22Rv1 (cell line): ENCODE measurements at regions not wholly inside any gene's neighbourhood (a gene's known extent, or its start where the extent isn't known, plus 50 kb on each side); places are given as distances from the start of the nearest gene placed in this dataset.

Experiments
- H3K27ac ChIP-seq: fragments of 450-650 bp; 2 replicates; pipeline ENCODE4 v1.5.1; 2017
- ZFX ChIP-seq: fragments of 450-650 bp; IDR thresholded peaks from 2 replicates; pipeline ENCODE4 v1.6.1; 2017; ENCODE audit warnings: antibody characterized with exemption, borderline replicate concordance
- TF ChIP-seq, protein P1 (sequence below): fragments of 450-650 bp; IDR thresholded peaks from 2 replicates; pipeline ENCODE4 v1.5.1; 2017; ENCODE audit warnings: mild to moderate bottlenecking

GRCh38 chr2:117557626-117558025 lies 256.9 kb upstream of the DDX18 start:
- no peak overlapping the region for H3K27ac ChIP-seq
- TF ChIP-seq, protein P1, sequence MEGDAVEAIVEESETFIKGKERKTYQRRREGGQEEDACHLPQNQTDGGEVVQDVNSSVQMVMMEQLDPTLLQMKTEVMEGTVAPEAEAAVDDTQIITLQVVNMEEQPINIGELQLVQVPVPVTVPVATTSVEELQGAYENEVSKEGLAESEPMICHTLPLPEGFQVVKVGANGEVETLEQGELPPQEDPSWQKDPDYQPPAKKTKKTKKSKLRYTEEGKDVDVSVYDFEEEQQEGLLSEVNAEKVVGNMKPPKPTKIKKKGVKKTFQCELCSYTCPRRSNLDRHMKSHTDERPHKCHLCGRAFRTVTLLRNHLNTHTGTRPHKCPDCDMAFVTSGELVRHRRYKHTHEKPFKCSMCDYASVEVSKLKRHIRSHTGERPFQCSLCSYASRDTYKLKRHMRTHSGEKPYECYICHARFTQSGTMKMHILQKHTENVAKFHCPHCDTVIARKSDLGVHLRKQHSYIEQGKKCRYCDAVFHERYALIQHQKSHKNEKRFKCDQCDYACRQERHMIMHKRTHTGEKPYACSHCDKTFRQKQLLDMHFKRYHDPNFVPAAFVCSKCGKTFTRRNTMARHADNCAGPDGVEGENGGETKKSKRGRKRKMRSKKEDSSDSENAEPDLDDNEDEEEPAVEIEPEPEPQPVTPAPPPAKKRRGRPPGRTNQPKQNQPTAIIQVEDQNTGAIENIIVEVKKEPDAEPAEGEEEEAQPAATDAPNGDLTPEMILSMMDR: no peak
- no peak for TF ChIP-seq ZFX

DNA sequence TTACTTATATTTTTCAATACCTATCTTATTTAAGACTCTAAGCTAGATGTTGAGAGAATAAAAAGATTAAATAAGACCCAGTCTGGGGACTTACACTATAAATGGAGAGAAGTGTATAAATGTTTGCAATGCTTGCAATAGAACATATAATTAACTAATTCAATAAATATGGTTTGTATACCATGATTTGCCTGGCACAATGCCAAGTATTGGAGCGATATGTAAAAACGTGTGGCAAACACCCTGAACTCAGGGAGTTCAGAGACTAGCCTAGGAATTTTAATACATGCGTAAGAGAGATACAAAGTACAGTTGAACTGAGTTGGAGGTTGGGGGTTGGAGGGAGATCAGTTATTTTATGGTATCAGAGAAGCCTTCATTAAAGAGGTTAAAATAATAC lies 251.8 kb upstream of the DDX18 start:
- TF ChIP-seq, protein P1: no peak
- TF ChIP-seq ZFX: no peak
- H3K27ac ChIP-seq: no peak overlapping the region

DNA sequence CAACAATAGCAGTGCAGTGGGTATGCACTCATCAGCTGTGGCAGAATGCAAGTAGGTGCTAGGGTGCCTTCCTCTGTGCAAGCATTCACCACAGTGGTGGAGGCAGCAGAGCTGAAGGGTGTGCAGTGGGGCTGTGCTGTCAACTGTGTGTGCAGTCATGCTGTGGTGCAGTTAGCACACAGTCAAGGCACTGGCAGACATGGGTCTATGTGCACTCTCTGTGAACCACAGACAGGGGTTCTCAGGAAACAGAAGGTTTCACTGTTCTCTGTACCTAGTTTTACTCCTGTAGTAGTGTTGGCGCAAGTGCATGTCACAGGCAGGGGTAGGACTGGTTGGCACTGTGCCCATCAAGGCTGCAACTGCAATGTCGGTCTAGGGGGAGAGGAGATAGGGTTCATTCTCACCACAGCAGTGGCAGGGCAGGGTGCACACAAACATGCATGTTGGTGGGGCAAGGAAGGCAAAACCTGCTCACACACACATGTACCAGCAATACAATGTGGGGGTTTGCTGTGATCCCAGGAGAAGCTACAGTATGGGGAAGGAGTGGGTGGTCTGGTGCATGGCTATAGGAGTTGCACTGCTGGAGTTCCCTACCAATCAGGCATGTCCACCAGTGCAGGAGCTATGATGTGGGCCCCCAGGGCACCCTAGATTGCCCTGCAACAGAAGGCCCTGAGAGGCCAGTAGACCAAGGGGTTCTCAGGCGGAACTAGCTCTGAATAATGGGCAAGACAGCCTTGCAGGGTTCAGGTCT lies 242.7 kb upstream of the DDX18 start:
- no peak for TF ChIP-seq ZFX
- TF ChIP-seq, protein P1: no peak
- no peak overlapping the region for H3K27ac ChIP-seq

- H3K27ac ChIP-seq: no peak overlapping the region
- no peak for TF ChIP-seq ZFX
- TF ChIP-seq, protein P1: no peak
These were observed 227.2 kb upstream of the DDX18 start for GRCh38 chr2:117587310-117587709.

DNA sequence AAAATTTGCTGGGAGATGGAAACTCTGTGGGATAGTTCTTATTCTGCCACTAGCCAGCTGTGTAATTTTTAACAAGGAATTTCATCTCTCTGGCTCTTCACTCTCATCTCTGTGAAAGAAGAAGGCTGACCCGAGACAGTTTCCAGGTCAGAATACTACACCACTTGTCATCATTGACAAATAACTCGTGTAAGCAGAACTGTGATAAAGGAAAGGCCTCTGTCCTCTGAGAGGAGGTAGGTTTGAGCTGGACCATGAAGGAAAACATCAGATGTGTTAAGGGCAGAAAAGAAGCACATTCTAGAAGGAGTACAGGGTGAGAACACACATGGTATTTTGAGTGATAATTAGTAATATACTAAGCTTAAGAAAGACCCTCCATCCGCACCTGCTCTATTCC lies 211.4 kb upstream of the DDX18 start:
- TF ChIP-seq, protein P1: no peak
- no peak for TF ChIP-seq ZFX
- H3K27ac ChIP-seq: no peak overlapping the region

GRCh38 chr2:117603567-117603966 lies 210.9 kb upstream of the DDX18 start:
- no peak overlapping the region for H3K27ac ChIP-seq
- no peak for TF ChIP-seq ZFX
- TF ChIP-seq, protein P1: no peak

- TF ChIP-seq, protein P1: no peak
- TF ChIP-seq ZFX: no peak
- no peak overlapping the region for H3K27ac ChIP-seq
These were observed 207.3 kb upstream of the DDX18 start for GRCh38 chr2:117607202-117607601.
